ENCODE measurements at regions not wholly inside any gene's neighbourhood (a gene's known extent, or its start where the extent isn't known, plus 50 kb on each side); places are given as distances from the start of the nearest gene placed in this dataset.

GRCh38 chrX:140092121-140092520 lies 126.8 kb upstream of the CXorf66 start:
- H3K36me3 ChIP-seq (ENCODE audit: control insufficient read depth, insufficient read depth, low read length): no peaks in the 10 kb centered on the region
- DNase-seq (ENCODE audit: low read depth, low spot score) (no peak), ATAC-seq (no peak)
- CTCF ChIA-PET: no interaction called here
- intact Hi-C loops (cut with micrococcal nuclease; ENCODE audit: unreplicated experiment): no loop called here
- no peaks in the 10 kb centered on the region for H3K4me1 ChIP-seq (ENCODE audit: control insufficient read depth, insufficient read depth, low read length)
- peaks cover 26% of the 10 kb centered on the region for H3K27me3 ChIP-seq (ENCODE audit: control insufficient read depth, insufficient read depth, low read length)
- no peaks in the 10 kb centered on the region for H3K9me3 ChIP-seq (ENCODE audit: control insufficient read depth, insufficient read depth, low read depth, low read length)
- no peak overlapping the region; a peak in 1 of 4 replicates for H3K4me3 ChIP-seq (ENCODE audit: low read depth in 2 of 2, low read length in 2 of 2)
- H3K27ac ChIP-seq (ENCODE audit: low read length): no peak overlapping the region
- BruUV-seq (replicated peaks): no TSS peak
- POLR2A ChIA-PET: no interaction called here
- no peak for TF ChIP-seq POLR2AphosphoS5 (IDR thresholded peaks at IDR 0.05; ENCODE audit: low read depth, low read length)
- TF ChIP-seq SIN3A (IDR thresholded peaks at IDR 0.05; ENCODE audit: borderline replicate concordance, insufficient read depth, low read depth, low read length): no peak
- TF ChIP-seq TCF7L2 (IDR thresholded peaks at IDR 0.05; ENCODE audit: low read depth, low read length): no peak
- TF ChIP-seq CTCF (IDR thresholded peaks at IDR 0.05): no peak
- TF ChIP-seq REST (IDR thresholded peaks at IDR 0.05; ENCODE audit: insufficient read depth in 1 of 2, low read depth in 2 of 2, low read length in 1 of 2): no peak
- in situ Hi-C loops (cut with HindIII; ENCODE audit: low pct_unique_long_range_greater_than_20kb, low sequenced_read_pairs): no loop called here

- POLR2A ChIA-PET: interaction anchor here (0.6 kb wide), 1 partner anchor 12 kb away, joined by 8 read pairs; no protein-coding TSS in a partner anchor
- no TSS peak for BruUV-seq (replicated peaks)
- Histone ChIP-seq H3K4me3 (ENCODE audit: low read depth in 2 of 2, low read length in 2 of 2) (peak overlapping the region; percentile 44 to 48), H3K9me3 (ENCODE audit: control insufficient read depth, insufficient read depth, low read depth, low read length) (no peaks in the 10 kb centered on the region), H3K27me3 (ENCODE audit: control insufficient read depth, insufficient read depth, low read length) (peaks cover 26% of the 10 kb centered on the region), H3K27ac (ENCODE audit: low read length) (no peak overlapping the region), H3K4me1 (ENCODE audit: control insufficient read depth, insufficient read depth, low read length) (no peaks in the 10 kb centered on the region), H3K36me3 (ENCODE audit: control insufficient read depth, insufficient read depth, low read length) (no peaks in the 10 kb centered on the region)
- DNase-seq (ENCODE audit: low read depth, low spot score) (no peak), ATAC-seq (peak; percentile 91)
- TF ChIP-seq TCF7L2 (IDR thresholded peaks at IDR 0.05; ENCODE audit: low read depth, low read length): no peak
- TF ChIP-seq SIN3A (IDR thresholded peaks at IDR 0.05; ENCODE audit: borderline replicate concordance, insufficient read depth, low read depth, low read length): no peak
- TF ChIP-seq REST (IDR thresholded peaks at IDR 0.05; ENCODE audit: insufficient read depth in 1 of 2, low read depth in 2 of 2, low read length in 1 of 2): no peak
- peak; percentile 38 for TF ChIP-seq CTCF (IDR thresholded peaks at IDR 0.05)
- in situ Hi-C loops (cut with HindIII; ENCODE audit: low pct_unique_long_range_greater_than_20kb, low sequenced_read_pairs) (no loop called here), intact Hi-C loops (cut with micrococcal nuclease; ENCODE audit: unreplicated experiment) (no loop called here)
- CTCF ChIA-PET: no interaction called here
These were observed 126.0 kb upstream of the CXorf66 start for GRCh38 chrX:140091125-140091886.
